Activated naive CD4-positive, alpha-beta T cell treated with anti-CD3 and anti-CD28 coated beads, Interleukin-2, amount 50 U/mL, for 24 hours (primary cell): ENCODE measurements at regions not wholly inside any gene's neighbourhood (a gene's known extent, or its start where the extent isn't known, plus 50 kb on each side); places are given as distances from the start of the nearest gene placed in this dataset.

Experiments
- H3K27ac Mint-ChIP-seq: one replicate; pipeline ENCODE4 v1.8.0; 2021; ENCODE audit warnings: mild to moderate bottlenecking, mixed read lengths
- H3K27me3 Mint-ChIP-seq: one replicate; pipeline ENCODE4 v1.8.0; 2021; ENCODE audit warnings: mixed read lengths
- H3K36me3 Mint-ChIP-seq: one replicate; pipeline ENCODE4 v1.8.0; 2021; ENCODE audit warnings: mixed read lengths
- H3K4me1 Mint-ChIP-seq: one replicate; pipeline ENCODE4 v1.8.0; 2021; ENCODE audit warnings: mixed read lengths
- H3K4me3 Mint-ChIP-seq: one replicate; pipeline ENCODE4 v1.8.0; 2021; ENCODE audit warnings: mild to moderate bottlenecking, mixed read lengths
- H3K9me3 Mint-ChIP-seq: one replicate; pipeline ENCODE4 v1.8.0; 2021; ENCODE audit warnings: mixed read lengths

- Mint-ChIP-seq H3K27ac (no peak overlapping the region), H3K36me3 (no peaks in the 10 kb centered on the region)
Measured at GRCh38 chr6:21491955-21492354, 101.6 kb upstream of the SOX4 start.

GRCh38 chr6:21494505-21494904 lies 99.0 kb upstream of the SOX4 start:
- Mint-ChIP-seq H3K27me3 (no peaks in the 10 kb centered on the region), H3K9me3 (no peaks in the 10 kb centered on the region), H3K4me1 (no peaks in the 10 kb centered on the region), H3K36me3 (no peaks in the 10 kb centered on the region), H3K4me3 (no peak overlapping the region), H3K27ac (no peak overlapping the region)

More at GRCh38 chr6:21491955-21492354, 101.6 kb upstream of the SOX4 start:
- Mint-ChIP-seq H3K9me3 (no peaks in the 10 kb centered on the region), H3K27me3 (no peaks in the 10 kb centered on the region), H3K4me3 (no peak overlapping the region), H3K4me1 (no peaks in the 10 kb centered on the region)

- H3K4me3 Mint-ChIP-seq, result no peak overlapping the region
- H3K27me3 Mint-ChIP-seq, result no peaks in the 10 kb centered on the region
- no peaks in the 10 kb centered on the region for H3K4me1 Mint-ChIP-seq
- no peaks in the 10 kb centered on the region for H3K36me3 Mint-ChIP-seq
- H3K27ac Mint-ChIP-seq, result no peak overlapping the region
- no peaks in the 10 kb centered on the region for H3K9me3 Mint-ChIP-seq
Measured at GRCh38 chr6:21496196-21496595, 97.4 kb upstream of the SOX4 start.

- Mint-ChIP-seq H3K4me3 (no peak overlapping the region), H3K27ac (no peak overlapping the region), H3K4me1 (no peaks in the 10 kb centered on the region), H3K36me3 (no peaks in the 10 kb centered on the region), H3K9me3 (no peaks in the 10 kb centered on the region), H3K27me3 (no peaks in the 10 kb centered on the region)
Measured at GRCh38 chr6:21496706-21497105, 96.8 kb upstream of the SOX4 start.

- no peaks in the 10 kb centered on the region for H3K36me3 Mint-ChIP-seq
- no peak overlapping the region for H3K27ac Mint-ChIP-seq
- no peaks in the 10 kb centered on the region for H3K4me1 Mint-ChIP-seq
- H3K4me3 Mint-ChIP-seq, result no peak overlapping the region
- no peaks in the 10 kb centered on the region for H3K27me3 Mint-ChIP-seq
- H3K9me3 Mint-ChIP-seq, result no peaks in the 10 kb centered on the region
Measured at GRCh38 chr6:21500314-21501020, 93.1 kb upstream of the SOX4 start.

GRCh38 chr6:21501021-21501354 lies 92.6 kb upstream of the SOX4 start:
- no peaks in the 10 kb centered on the region for H3K4me1 Mint-ChIP-seq
- no peaks in the 10 kb centered on the region for H3K36me3 Mint-ChIP-seq
- H3K27ac Mint-ChIP-seq, result no peak overlapping the region

GRCh38 chr6:21501815-21502214 lies 91.7 kb upstream of the SOX4 start:
- Mint-ChIP-seq H3K9me3 (no peaks in the 10 kb centered on the region), H3K27me3 (no peaks in the 10 kb centered on the region), H3K4me3 (no peak overlapping the region), H3K4me1 (no peaks in the 10 kb centered on the region), H3K27ac (no peak overlapping the region), H3K36me3 (no peaks in the 10 kb centered on the region)

More at GRCh38 chr6:21501021-21501354, 92.6 kb upstream of the SOX4 start:
- Mint-ChIP-seq H3K27me3 (no peaks in the 10 kb centered on the region), H3K9me3 (no peaks in the 10 kb centered on the region), H3K4me3 (no peak overlapping the region)

- H3K9me3 Mint-ChIP-seq, result no peaks in the 10 kb centered on the region
- no peaks in the 10 kb centered on the region for H3K4me1 Mint-ChIP-seq
- H3K27ac Mint-ChIP-seq, result no peak overlapping the region
- H3K4me3 Mint-ChIP-seq, result no peak overlapping the region
- H3K27me3 Mint-ChIP-seq, result no peaks in the 10 kb centered on the region
- H3K36me3 Mint-ChIP-seq, result no peaks in the 10 kb centered on the region
Measured at GRCh38 chr6:21502682-21503081, 90.9 kb upstream of the SOX4 start.

GRCh38 chr6:21504790-21505189 lies 88.8 kb upstream of the SOX4 start:
- Mint-ChIP-seq H3K36me3 (no peaks in the 10 kb centered on the region), H3K4me1 (no peaks in the 10 kb centered on the region), H3K27ac (no peak overlapping the region), H3K27me3 (no peaks in the 10 kb centered on the region), H3K4me3 (no peak overlapping the region), H3K9me3 (no peaks in the 10 kb centered on the region)

- no peaks in the 10 kb centered on the region for H3K4me1 Mint-ChIP-seq
- H3K27me3 Mint-ChIP-seq, result no peaks in the 10 kb centered on the region
- no peak overlapping the region for H3K27ac Mint-ChIP-seq
- no peaks in the 10 kb centered on the region for H3K9me3 Mint-ChIP-seq
- no peaks in the 10 kb centered on the region for H3K36me3 Mint-ChIP-seq
- no peak overlapping the region for H3K4me3 Mint-ChIP-seq
Measured at GRCh38 chr6:21505574-21505990, 88.0 kb upstream of the SOX4 start.

GRCh38 chr6:21506126-21506525 lies 87.4 kb upstream of the SOX4 start:
- Mint-ChIP-seq H3K36me3 (no peaks in the 10 kb centered on the region), H3K4me1 (no peaks in the 10 kb centered on the region), H3K4me3 (no peak overlapping the region), H3K27me3 (no peaks in the 10 kb centered on the region), H3K9me3 (no peaks in the 10 kb centered on the region), H3K27ac (no peak overlapping the region)

- H3K4me3 Mint-ChIP-seq, result no peak overlapping the region
- no peaks in the 10 kb centered on the region for H3K27me3 Mint-ChIP-seq
- H3K9me3 Mint-ChIP-seq, result no peaks in the 10 kb centered on the region
- H3K36me3 Mint-ChIP-seq, result no peaks in the 10 kb centered on the region
- H3K4me1 Mint-ChIP-seq, result no peaks in the 10 kb centered on the region
- no peak overlapping the region for H3K27ac Mint-ChIP-seq
Measured at GRCh38 chr6:21507811-21508210, 85.7 kb upstream of the SOX4 start.

GRCh38 chr6:21508753-21509152 lies 84.8 kb upstream of the SOX4 start:
- Mint-ChIP-seq H3K4me1 (no peaks in the 10 kb centered on the region), H3K27me3 (no peaks in the 10 kb centered on the region), H3K4me3 (no peak overlapping the region), H3K27ac (no peak overlapping the region), H3K9me3 (no peaks in the 10 kb centered on the region), H3K36me3 (no peaks in the 10 kb centered on the region)

- Mint-ChIP-seq H3K27me3 (no peaks in the 10 kb centered on the region), H3K9me3 (no peaks in the 10 kb centered on the region), H3K4me1 (no peaks in the 10 kb centered on the region), H3K4me3 (no peak overlapping the region), H3K27ac (no peak overlapping the region), H3K36me3 (no peaks in the 10 kb centered on the region)
Measured at GRCh38 chr6:21511891-21512550, 81.5 kb upstream of the SOX4 start.

GRCh38 chr6:21514288-21514687 lies 79.3 kb upstream of the SOX4 start:
- H3K27me3 Mint-ChIP-seq, result no peaks in the 10 kb centered on the region
- H3K4me3 Mint-ChIP-seq, result no peak overlapping the region
- no peaks in the 10 kb centered on the region for H3K4me1 Mint-ChIP-seq

GRCh38 chr6:21518317-21518716 lies 75.2 kb upstream of the SOX4 start:
- Mint-ChIP-seq H3K9me3 (no peaks in the 10 kb centered on the region), H3K4me1 (no peaks in the 10 kb centered on the region), H3K27me3 (no peaks in the 10 kb centered on the region), H3K4me3 (no peak overlapping the region), H3K36me3 (no peaks in the 10 kb centered on the region), H3K27ac (no peak overlapping the region)

More at GRCh38 chr6:21514288-21514687, 79.3 kb upstream of the SOX4 start:
- H3K9me3 Mint-ChIP-seq, result no peaks in the 10 kb centered on the region
- H3K27ac Mint-ChIP-seq, result no peak overlapping the region
- no peaks in the 10 kb centered on the region for H3K36me3 Mint-ChIP-seq

- H3K9me3 Mint-ChIP-seq, result no peaks in the 10 kb centered on the region
- no peak overlapping the region for H3K27ac Mint-ChIP-seq
- no peaks in the 10 kb centered on the region for H3K4me1 Mint-ChIP-seq
- no peaks in the 10 kb centered on the region for H3K27me3 Mint-ChIP-seq
- no peak overlapping the region for H3K4me3 Mint-ChIP-seq
- H3K36me3 Mint-ChIP-seq, result no peaks in the 10 kb centered on the region
Measured at GRCh38 chr6:21519642-21520041, 73.9 kb upstream of the SOX4 start.
